ENCODE measurements at regions not wholly inside any gene's neighbourhood (a gene's known extent, or its start where the extent isn't known, plus 50 kb on each side); places are given as distances from the start of the nearest gene placed in this dataset.

DNA sequence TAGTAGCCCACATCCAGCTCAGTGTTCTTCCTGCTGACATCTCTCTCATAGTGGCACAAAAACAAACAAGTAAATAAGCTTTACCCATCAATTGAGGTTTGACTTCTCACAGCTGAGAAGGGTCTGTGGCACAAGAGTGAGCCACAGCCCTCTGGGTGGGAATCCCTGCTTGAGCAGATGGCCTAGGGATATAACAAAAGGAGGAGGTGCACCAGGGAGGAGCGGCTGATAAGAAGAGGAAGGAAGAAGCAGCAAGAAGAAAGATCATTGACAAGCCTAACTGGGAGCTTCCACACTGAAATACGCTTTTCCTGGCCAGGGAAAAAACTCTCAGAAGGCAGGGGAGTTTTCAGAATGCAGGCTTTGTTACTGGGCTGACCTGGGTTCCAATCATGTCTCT lies 279.8 kb downstream of the UACA start:
- Histone ChIP-seq H3K18ac (ENCODE audit: insufficient read length, low read depth, low read length) (no peak overlapping the region), H3K9me3 (ENCODE audit: control insufficient read depth, low read depth, low read length) (no peaks in the 10 kb centered on the region), H3K9ac (ENCODE audit: extremely low read depth, insufficient read length, low read length) (no peak overlapping the region), H3K56ac (ENCODE audit: insufficient read length, low read depth, low read length) (no peak overlapping the region), H4K20me1 (ENCODE audit: control insufficient read depth, insufficient read depth, insufficient read length) (no peaks in the 10 kb centered on the region), H3K14ac (ENCODE audit: insufficient read depth, low read length) (no peak overlapping the region), H2BK15ac (ENCODE audit: low read depth, low read length) (no peak overlapping the region), H3K4me2 (ENCODE audit: insufficient read depth, insufficient read length, low read length) (no peak overlapping the region), H3K79me1 (ENCODE audit: insufficient read depth, low read depth, low read length, poor library complexity, severe bottlenecking) (no peaks in the 10 kb centered on the region), H3K23me2 (ENCODE audit: insufficient read length, low read depth, low read length, poor library complexity, severe bottlenecking) (no peaks in the 10 kb centered on the region), H3K79me2 (ENCODE audit: insufficient read depth, low read length) (no peaks in the 10 kb centered on the region), H4K5ac (ENCODE audit: insufficient read length, low read depth, low read length) (no peak overlapping the region), H2AK5ac (ENCODE audit: insufficient read length, low read length) (no peak overlapping the region), H3K27ac (ENCODE audit: insufficient read length, low read depth, low read length) (no peak overlapping the region), H3K4me1 (ENCODE audit: insufficient read depth, low read length) (no peaks in the 10 kb centered on the region), H3T11ph (ENCODE audit: low read length) (no peak overlapping the region), H2BK5ac (ENCODE audit: insufficient read length, low read length) (no peak overlapping the region), H4K8ac (replicated peaks; ENCODE audit: insufficient read length, low read depth, low read length) (no peak overlapping the region), H2BK12ac (ENCODE audit: insufficient read length, low read depth, low read length) (no peak overlapping the region), H2BK20ac (ENCODE audit: low read depth, low read length, poor library complexity, severe bottlenecking) (no peak overlapping the region), H3K23ac (ENCODE audit: insufficient read length, low read depth, low read length) (no peak overlapping the region), H2BK120ac (ENCODE audit: low read depth, low read length, poor library complexity, severe bottlenecking) (no peak overlapping the region), H3K4ac (ENCODE audit: low read depth, low read length) (no peak overlapping the region), H2AFZ (ENCODE audit: low read length) (no peak overlapping the region), H4K91ac (ENCODE audit: insufficient read length, low read depth, low read length) (no peak overlapping the region), H3K27me3 (ENCODE audit: insufficient read depth, low read length) (no peaks in the 10 kb centered on the region)
- WGBS (ENCODE audit: extremely low coverage, insufficient read length, low lambda C conversion rate), result no CpG with 5 or more reads among the region's 2 CpGs
- Mint-ChIP-seq H3K9me3 (no peaks in the 10 kb centered on the region; a peak in 2 of 5 replicates), H3K4me3 (no peak overlapping the region), H3K27ac (no peak overlapping the region), H3K27me3 (ENCODE audit: low read depth) (peaks cover 13% of the 10 kb centered on the region), H3K36me3 (ENCODE audit: insufficient read depth in 1 of 3, low read depth in 3 of 3) (no peaks in the 10 kb centered on the region), H3K4me1 (no peaks in the 10 kb centered on the region; a peak in 1 of 4 replicates)
- no peak for DNase-seq
- TF ChIP-seq, protein P1, sequence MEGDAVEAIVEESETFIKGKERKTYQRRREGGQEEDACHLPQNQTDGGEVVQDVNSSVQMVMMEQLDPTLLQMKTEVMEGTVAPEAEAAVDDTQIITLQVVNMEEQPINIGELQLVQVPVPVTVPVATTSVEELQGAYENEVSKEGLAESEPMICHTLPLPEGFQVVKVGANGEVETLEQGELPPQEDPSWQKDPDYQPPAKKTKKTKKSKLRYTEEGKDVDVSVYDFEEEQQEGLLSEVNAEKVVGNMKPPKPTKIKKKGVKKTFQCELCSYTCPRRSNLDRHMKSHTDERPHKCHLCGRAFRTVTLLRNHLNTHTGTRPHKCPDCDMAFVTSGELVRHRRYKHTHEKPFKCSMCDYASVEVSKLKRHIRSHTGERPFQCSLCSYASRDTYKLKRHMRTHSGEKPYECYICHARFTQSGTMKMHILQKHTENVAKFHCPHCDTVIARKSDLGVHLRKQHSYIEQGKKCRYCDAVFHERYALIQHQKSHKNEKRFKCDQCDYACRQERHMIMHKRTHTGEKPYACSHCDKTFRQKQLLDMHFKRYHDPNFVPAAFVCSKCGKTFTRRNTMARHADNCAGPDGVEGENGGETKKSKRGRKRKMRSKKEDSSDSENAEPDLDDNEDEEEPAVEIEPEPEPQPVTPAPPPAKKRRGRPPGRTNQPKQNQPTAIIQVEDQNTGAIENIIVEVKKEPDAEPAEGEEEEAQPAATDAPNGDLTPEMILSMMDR (conservative IDR thresholded peaks at IDR 0.05), result no peak
